HG03520 (cell line): ENCODE measurements at regions not wholly inside any gene's neighbourhood (a gene's known extent, or its start where the extent isn't known, plus 50 kb on each side); places are given as distances from the start of the nearest gene placed in this dataset.

Source experiments
- ATAC-seq: cut with Tn5 transposase; IDR thresholded peaks from one replicate; pipeline ENCODE4 v1.9.1; 2021; ENCODE audit warnings: mild to moderate bottlenecking, moderate library complexity; ENCODE audit not compliant: unreplicated experiment

DNA sequence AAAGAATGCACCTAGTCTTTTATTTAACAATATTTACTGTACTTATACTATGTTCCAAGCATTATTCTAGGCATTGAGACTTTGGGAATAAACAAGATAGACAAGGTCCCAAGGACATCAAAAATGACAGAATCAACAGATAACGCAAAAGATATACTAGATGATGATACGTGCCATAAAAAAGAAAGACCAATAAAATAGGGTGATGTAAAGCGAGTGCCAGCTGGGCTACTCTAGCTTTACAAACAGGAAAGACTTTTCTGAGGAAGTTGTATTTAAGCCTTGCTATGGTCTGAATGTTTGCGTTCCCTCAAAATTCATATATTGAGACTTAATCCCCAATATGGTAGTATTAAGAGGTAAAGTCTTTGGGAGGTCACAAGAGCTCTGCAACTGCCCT, 310.2 kb upstream of the RGMB start:
- no peak for ATAC-seq

GRCh38 chr5:98463676-98464075, 309.8 kb upstream of the RGMB start:
- no peak for ATAC-seq

DNA sequence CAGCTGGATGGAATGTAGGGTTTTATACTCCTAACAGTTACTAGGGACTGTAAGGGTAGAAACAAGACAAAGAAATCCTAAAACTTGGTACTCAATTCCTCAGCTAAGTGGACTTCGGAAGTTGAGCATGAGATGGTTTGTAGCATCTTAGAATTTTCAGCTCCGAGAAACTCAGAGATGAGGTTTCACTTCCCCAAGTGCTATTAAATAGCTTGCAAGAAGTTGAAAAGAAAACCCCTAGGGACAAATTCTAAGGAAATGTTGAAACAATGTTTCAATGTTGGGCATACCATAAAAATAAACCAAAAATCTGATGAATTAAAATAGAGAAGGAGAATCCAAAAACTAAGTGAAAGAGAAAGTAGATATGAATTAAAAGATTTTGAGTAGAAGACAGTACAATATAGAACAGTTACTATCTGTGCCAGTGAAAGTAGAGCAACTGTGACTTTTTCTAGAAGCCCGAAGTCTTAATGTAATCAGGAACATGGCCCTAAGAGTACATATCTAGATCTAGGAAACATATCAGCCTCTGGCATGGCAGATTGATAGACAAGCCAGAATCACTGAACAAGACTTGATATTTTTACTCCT, 308.6 kb upstream of the RGMB start:
- ATAC-seq: peak; percentile 81

GRCh38 chr5:98468188-98468869, 305.1 kb upstream of the RGMB start:
- no peak for ATAC-seq

GRCh38 chr5:98470747-98471146, 302.7 kb upstream of the RGMB start:
- no peak for ATAC-seq

GRCh38 chr5:98471458-98471857, 302.0 kb upstream of the RGMB start:
- no peak for ATAC-seq

DNA sequence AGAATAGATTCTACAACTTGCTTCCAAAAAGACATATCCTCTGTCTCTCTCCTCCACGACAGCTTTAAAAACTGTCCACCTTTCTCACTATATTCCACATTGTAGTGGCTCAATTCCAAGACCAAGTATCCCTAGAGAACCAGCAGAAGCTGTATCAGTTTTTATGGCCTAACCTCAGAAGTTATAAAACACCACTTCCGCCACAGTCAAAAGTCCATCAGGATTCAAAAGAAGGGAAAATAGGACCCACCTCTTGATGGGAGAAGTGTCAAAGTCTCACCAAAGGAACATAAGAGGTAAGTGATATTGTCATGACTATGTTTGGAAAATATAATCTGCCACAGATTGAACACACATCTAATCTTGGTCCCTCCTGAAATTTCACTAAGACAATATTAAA, 299.2 kb upstream of the RGMB start:
- no peak for ATAC-seq

DNA sequence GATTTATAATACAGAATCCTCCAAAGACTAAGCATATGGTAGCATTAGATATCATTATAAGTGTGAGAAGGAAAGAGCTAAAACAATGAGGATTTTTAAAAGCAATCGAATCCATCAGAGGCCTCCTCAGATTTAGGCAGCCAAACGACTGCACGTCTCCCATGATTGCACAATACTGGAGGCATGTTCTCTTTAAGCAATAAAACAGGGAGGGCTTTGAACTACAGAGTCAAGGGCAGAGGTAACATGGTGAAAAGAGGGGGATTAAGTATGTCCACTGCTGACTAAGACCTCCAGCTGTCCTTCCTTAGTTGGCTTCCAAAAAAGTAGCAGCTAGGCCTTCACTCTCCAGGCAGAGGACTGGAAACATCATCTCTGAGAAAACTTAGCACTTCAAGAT, 298.7 kb upstream of the RGMB start:
- ATAC-seq: no peak

- no peak for ATAC-seq
These were observed 290.9 kb upstream of the RGMB start for GRCh38 chr5:98482321-98483300.

GRCh38 chr5:98483301-98483685, 290.2 kb upstream of the RGMB start:
- no peak for ATAC-seq

DNA sequence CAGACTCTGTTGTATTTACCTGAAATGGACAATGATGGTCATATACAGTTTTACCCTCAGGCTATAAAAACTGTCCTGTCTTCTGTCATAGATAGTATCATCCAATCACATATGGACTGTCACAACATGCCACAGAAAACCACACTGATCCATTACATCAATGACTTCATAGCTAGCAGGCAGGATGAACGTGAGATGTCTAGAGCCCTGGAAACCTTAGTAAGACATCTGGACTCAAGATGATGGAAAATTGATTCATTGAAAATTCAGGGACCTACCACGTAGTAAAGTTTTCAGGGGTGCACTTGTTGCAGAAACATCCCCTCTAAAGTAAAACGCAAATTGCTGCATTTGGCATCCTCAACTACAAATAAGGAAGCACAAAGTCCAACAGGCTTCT, 284.4 kb upstream of the RGMB start:
- no peak for ATAC-seq

GRCh38 chr5:98490348-98490747, 283.1 kb upstream of the RGMB start:
- no peak for ATAC-seq

DNA sequence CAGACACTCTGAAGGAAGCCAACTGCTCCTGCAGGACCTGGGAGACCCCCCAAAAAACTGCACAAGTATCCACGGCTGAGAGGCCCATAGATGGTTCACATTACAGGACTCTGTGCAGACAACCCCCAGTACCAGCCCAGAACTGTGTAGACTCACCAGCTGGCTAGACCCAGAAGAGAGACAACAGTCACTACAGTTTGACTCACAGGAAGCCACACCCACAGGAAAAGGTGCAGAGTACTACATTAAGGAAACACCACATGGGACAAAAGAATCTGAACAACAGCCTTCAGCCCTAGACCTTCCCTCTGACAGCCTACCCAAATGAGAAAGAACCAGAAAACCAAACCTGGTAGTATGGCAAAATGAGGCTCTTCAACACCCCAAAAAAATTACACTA, 281.2 kb upstream of the RGMB start:
- no peak for ATAC-seq

- no peak for ATAC-seq
These were observed 276.0 kb upstream of the RGMB start for GRCh38 chr5:98497418-98497817.

DNA sequence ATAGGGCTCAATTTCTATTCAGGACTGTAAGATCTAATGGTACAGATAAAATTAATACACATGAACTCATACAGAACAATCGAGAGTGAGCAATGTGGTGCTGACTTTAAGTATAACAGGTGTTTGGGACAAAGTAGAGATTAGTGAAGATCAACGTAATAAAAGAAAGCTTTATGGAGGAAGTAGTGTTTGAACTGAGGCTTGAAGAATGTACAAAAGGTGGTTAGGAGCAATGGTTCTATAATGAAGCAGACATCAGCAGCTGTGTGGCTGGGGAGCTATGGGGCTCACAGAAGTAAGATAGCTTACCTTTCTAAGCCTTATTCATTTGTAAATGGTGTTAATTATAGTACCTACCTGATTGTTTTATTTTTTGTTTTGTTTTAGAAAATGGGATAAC, 275.4 kb upstream of the RGMB start:
- no peak for ATAC-seq

- no peak for ATAC-seq
These were observed 273.6 kb upstream of the RGMB start for GRCh38 chr5:98499892-98500291.

DNA sequence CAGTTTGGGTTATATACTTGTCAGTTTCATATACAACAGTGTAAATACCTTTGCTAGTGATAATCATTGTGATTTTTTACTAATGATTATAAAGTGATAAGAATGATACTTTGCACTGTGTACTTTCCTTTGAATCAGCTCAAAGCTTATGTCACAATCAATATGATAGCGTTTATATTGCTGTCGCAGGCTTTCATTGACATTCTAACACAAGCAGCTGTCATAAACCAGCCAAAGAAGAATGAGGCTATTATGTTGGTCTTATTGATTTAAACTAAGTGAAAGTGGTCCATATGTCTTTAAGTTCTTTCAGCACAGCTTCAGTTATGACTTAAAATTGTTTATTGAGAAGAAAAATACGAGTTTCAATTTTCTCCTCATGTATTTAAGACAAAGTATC, 272.7 kb upstream of the RGMB start:
- no peak for ATAC-seq

DNA sequence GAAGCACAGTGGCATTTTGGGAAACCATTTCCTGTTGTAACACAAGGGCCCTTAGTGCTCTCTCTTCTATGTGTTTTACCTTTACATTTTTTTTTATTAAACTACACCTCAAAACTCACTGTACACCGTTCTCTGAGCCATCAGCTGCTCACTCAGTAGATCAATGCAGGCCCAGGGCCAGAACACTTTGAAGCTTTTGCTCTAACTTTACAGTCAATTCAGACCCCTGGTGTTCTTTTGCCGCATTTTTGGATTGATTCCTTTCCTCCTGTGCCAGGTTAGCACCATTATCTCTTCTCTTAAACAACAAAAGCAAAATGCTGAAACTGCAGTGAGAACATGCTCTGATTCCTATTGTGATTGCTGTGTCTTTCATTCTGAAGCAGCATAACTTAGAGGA, 269.8 kb upstream of the RGMB start:
- ATAC-seq: no peak

GRCh38 chr5:98504505-98504904, 269.0 kb upstream of the RGMB start:
- no peak for ATAC-seq

DNA sequence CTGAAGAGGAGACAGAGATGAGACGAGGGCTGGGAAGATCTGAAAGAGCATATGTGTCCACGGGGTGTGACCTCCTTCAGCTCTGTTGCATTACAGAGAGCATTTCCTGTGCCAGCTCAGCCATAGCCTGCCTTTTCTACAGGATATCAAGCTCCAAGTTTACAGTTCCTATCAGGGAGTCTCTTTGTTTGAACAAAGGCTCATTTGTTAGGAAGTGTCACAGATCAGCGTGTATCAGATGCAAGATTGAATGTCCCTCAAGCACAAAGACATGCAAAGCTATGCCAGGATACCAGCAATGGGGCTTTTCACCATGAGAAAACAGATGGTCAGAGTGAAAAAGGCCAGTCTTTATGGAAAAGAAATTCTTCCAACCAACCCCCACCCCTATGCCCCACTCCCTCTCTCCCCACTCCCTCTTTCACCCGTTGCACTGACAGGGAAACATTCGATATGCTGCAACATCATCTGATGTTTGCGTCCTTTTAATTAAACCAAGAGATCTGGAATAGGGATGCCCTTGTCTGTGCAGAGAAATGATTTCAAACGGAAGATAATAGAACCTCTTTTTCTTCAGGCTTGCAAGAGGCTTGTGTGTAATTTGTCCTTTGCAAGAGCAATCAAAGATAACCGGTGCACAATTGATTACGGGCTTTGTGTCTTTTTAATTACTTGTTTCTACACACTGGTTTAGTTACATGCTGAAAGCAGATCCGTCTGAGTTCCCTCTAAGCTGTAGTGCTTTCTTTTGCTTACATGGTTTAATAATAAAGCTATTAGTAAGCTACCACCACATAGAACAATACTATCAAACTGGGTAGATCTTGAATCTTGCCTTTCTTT, 263.1 kb upstream of the RGMB start:
- ATAC-seq: no peak

GRCh38 chr5:98513380-98513779, 260.1 kb upstream of the RGMB start:
- ATAC-seq: no peak
